GM19452 (cell line): ENCODE measurements at regions not wholly inside any gene's neighbourhood (a gene's known extent, or its start where the extent isn't known, plus 50 kb on each side); places are given as distances from the start of the nearest gene placed in this dataset.
"Not testable (repeated sequence)": the region's sequence is repeated elsewhere in the genome, so short reads cannot be mapped to it uniquely, and the experiment has no call there.

Source experiments
- ATAC-seq: cut with Tn5 transposase; IDR thresholded peaks from one replicate; pipeline ENCODE4 v1.9.1; 2021; ENCODE audit not compliant: unreplicated experiment

DNA sequence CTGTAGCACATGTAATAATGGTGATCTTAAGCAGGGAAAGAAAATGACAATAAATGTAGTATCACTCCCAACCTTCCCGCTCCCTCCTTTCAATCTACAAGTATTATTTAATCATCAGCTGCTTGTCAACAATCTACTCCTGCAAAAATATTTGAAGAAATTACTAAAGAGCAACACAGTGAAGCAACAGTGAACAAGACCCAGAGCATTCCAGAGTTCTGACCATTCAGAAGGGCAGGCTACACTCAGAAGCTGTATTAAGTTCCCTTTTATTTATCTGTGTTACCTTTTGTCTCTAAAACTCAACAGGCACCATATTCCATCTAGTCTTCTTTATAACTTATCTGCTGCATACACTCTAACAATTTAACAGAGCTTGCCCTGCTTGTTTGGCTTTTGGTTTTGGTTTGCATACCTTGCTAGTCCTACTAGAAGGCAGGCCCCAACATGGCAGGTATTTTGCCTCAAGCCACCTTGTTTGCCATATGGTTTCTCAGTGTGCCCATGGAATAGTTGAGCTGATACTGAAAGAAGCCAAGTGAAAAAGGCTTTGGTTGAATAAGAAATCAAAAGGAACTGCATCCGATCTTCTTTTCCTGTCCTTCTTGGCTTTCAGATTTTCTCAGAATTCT, 253.9 kb downstream of the CEMIP2 start:
- ATAC-seq: no peak

DNA sequence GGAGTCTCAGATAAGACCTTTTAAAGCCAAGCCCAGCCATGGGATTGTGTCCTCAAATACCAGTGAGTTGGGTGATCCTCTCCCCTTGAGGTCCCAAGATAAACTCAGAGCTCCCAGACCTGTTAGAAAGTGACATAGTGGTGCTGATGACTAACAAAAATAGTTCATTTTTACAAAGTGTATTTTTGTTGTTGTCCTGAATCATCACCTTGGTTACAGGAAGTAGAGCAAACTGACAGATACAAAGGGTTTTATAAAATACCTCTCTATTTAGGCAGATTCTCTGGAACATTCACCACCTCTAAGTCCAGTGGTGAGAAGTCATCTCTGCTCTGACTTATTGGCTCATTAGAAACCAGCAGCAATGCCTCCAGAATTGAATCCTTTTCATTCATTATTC, 259.3 kb downstream of the CEMIP2 start:
- no peak for ATAC-seq

DNA sequence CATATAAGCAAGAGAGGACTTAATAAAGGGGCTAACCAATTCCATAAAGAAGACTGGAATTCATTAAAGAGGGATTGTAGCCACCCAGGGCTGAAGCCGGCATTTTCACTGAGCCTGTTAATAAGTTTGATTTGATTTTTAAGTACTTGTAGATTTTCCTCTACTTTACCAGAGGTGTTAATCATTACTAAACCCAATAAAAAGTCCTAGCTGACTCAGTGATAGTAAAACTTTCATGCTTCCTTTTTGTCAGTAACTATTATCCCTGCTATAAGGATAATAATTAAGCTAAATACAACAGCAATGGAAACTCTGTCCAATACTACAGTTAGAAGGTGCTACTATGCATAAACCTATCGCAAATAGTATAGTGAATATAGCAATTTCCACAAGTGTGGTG, 260.2 kb downstream of the CEMIP2 start:
- ATAC-seq: not testable (repeated sequence)

DNA sequence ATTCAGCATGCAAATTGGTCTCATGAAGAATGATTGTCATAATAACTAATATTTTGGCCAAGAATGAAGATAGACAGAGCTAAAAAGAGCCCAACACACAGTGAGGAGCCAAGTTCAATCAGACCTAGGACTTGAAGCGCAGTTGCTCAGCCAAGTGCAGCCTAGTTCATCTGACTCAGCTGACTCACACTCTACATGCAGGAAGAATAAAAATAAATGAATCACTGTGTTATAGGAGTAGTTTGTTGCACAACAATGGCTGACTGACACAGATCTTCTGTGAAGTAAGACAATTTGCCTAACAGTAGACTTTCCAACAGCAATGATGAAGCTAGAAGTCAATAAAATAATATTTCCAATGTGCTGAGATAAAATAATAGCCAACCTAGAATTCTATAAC, 261.5 kb downstream of the CEMIP2 start:
- no peak for ATAC-seq

DNA sequence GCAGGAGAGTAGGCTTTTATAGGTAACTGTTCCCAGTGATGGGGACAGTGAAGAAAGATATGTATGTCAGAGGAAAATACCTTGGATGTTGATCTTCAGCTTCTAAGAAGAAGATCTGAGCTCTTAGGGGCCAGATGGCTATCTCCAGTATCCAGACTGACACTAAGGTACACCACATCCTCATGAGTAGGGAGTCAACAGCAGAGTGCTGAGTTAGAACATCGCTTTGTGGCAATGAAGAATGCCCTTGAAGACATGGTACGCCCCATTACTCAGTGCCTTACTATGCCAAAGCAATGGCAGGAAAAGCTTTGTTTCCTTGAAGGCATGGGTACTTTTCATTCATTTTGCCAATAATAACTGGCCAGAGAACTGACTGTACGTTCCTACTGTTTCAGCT, 263.7 kb downstream of the CEMIP2 start:
- ATAC-seq: no peak

DNA sequence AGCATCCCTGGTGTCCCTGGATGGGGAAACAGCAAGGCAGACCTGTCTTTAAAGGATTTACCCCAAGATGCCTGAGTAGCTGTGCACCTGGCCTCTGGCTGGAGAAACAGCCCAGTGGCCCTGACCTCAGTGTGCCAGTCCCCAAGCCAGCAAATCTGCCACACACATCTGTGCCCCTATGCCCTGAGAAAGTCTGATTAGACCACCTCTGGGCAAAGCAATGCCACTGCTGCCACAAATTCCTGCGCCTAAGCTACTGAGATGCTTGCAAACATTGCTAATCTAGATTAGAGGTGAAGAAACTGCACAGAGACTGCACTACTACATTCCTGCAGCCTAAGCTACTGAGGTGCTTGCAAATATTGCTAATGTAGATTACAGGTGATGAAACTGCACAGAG, 269.6 kb downstream of the CEMIP2 start:
- no peak for ATAC-seq

DNA sequence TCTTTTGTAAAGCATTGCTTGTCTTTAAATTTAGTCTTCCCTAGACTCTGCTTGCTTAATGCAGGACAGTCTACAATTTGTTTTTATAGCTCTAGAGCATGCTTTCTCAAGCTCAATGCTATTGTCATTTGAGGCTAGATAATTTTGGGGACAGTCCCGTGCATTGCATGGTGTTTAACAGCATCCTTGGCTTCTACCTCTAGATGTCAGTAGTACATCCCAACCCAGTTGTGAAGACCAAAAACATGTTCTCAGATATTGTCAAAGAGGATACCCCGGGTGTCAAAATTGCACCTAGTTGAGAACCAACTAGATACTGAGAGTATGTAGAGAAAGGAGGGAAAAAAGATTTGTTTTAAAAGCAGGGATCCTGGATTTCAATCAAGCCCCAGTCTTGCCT, 277.5 kb downstream of the CEMIP2 start:
- peak; percentile 61 for ATAC-seq

DNA sequence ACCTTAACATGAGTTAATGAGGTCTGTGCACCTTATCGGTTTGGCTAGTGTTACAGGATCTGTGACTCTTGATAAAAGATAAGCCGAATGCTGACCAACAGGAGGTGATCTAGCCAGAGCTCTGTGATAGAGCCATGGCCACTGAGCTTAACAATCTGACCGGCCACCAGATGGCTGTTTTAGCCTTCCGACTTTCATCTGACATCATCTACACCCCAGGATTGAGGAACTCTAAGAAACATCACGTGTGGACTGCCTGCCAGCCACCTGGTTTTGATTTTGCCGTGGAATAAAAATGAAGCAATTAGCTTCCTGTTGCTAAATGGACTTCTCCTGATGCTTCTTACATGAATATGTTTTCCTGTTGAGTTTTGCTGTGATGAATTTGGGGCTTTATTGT, 281.3 kb downstream of the CEMIP2 start:
- ATAC-seq: no peak

DNA sequence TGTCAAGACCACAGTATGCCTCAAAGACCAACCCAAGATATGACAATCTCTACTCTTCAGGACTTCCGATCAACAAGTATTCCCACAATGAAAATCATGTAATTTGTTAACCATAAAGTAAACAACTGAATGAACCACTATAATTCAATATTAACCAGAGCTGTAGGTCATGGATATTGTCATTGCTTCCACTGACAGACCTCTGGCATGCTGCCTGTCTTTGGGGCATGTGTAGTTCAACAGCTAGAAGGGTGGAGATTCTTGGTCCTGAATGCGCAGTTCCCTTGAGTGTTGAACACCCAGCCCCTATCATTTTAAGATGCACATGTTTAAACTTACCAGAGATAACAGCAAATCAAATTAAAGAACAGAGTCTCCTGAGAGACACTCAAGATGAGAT, 283.0 kb downstream of the CEMIP2 start:
- ATAC-seq: no peak

DNA sequence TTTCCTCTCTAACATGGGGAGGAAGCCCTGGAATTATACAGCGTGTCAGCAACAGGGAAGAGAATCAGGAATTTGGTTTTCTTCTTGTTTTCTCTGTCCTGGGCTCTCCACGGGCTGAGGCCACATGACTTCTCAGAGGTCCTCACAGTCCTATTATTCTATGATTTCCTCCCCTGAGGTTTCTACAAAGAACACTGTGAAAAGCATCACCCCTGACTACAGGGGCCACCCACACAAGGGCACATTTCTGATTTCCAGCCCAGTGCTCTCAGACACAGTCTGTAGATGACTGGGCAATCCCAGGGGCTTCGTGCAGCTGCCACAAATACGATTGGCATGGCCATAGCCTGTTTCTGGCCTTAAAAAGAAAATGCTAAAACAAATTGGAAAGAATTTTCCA, 284.9 kb downstream of the CEMIP2 start:
- ATAC-seq: no peak

DNA sequence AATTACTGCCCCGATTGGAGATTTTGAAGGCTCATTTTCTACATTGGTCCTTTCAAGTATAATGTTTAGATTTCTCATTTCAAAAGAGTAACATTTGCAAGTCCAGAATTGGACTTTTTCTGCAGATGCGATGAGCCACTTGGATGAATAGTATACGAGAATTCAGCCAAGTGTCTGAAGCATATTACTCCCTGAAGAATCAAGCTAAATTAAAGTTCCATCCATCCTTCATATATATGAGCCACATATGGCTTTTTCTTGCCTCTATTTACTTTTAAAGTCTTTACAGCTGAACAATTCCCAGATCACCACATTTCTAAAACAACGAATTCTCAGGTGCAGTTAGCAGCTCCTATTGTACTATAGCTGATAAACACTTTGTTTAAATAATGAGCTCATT, 288.7 kb downstream of the CEMIP2 start:
- ATAC-seq: no peak

DNA sequence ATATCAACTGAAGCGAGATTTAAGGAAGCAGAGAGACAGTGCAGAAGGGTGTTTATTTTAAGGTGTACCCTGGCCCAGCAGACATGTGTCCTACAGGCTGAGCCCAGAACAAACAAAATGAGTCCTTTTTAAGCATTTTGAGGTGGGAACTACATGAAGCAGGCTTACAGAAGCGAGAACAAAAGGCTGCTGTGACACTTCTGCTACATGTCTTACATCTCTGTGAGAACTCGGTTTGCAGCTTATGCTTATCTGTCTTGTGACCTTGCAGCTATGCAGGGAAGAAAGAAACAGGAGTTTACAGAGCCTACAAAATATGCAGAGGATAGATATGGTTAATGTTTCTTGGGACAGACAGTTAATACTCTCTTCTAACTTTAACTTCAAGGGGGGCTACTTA, 295.9 kb downstream of the CEMIP2 start:
- no peak for ATAC-seq

DNA sequence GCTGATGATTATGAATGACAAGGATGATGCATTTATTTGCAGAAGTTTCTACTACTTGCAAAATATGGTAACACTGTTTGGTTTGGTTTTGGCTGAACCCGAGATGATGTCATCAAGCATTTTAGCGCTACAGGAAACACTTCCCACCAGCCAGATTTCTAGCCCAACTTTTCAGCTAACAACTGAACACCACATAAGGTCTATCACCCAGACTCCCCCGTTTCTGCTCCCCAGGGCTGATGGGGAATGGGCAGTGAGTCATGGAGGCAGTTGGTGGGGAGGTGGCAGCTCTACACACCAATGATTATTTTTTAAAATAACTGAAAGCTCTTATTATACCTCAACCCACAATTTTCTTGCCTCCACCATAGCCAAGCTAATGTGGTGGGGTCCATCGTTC, 302.9 kb downstream of the CEMIP2 start:
- no peak for ATAC-seq

DNA sequence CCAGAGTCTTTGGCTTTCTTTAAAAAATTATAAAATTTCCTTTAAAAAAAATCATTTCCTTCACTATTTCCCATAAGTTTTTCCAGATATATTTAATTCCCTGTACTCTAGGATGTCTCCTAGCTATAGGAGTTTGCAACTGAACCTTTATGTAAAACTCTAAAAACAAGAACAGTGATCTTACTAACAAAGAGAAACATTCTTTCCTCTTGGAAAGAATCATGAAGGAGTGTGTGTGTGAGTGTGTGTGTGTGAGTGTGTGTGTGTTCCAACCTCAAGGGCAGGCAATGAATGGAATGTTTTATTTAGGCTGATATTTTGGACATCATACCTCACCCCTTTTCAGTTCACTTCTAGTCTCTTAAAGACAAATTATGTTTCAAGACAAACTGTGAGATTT, 309.2 kb downstream of the CEMIP2 start:
- ATAC-seq: no peak

DNA sequence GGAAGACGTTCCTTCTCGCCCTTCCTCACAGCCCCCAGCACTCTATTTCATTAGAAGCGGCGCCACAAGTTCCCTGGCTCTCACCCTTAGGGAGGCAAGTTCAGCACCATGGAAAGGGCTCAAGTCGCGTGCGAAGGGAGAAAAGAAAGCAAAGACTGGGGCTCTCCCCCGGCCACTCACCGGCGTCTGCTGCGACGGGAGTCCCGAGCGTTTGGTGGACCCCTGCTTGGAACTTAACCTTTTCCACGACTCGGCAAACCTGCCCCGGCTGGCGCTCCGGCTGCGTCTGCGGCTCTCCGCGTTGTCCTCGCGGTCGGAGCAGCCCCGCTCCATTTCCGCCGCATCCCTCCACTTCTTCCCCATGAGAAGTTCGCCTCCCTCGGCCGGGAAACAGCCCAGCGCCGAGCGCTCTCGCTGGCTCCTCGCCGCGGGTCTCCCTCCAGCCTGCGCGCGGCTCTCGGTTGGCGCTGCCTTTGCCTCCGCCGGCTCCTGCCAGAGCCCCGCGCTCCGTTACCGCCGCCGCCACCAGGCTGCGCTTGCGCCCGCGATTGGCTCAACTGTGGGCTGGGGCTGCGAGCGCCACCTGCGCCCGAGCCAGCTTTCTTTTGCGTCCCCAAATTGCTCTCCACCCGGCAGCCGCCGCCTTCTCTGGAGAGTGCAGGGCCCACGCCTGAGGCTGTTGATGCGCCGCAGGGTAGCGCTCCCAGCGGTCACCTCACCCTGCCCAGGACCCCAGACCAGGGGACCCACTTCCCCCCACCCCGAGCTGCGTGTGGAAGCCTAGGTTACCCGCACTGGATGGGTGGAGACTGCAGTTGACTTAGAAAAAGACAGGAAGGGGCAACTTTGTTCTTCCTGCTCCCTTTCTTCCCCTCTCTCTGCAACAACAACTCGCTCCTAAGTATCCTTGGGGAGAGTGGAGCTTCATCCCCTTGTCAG, 321.6 kb downstream of the CEMIP2 start:
- peak; percentile 82 for ATAC-seq

DNA sequence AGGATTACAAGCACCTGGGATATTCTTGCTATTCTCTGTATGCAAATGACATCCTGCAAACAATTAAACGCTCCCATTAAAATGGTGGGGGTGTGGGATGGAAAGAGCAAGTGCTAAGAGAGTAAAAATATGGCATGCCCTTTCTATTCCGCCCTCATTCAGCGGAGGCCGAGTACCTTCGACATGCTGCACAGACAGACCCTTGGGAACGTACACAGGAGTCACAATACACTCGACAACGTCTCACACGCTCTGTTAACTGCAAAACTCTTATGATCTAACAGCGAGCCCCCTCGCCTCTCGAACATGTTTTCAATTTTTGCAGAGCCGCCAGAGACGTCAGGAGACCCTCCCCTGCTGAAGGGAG, 322.2 kb downstream of the CEMIP2 start:
- no peak for ATAC-seq

DNA sequence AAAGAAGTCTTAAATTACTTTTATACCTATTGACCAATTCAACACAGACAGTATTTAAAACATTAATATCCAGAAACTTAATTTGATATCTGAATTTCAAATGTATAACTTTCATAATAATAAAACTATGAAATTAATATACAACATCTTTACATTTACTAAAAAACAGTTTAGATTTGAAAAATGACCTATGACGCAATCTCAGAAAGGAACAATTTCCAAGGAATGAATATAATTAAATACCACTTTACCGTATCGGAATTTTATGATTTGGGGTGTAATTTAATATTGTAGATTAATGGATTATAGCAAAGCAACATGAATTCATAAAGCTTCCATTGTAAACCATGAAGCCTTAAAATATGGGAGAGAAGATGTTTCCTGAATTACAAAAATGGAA, 321.5 kb upstream of the TRPM3 start:
- ATAC-seq: no peak

DNA sequence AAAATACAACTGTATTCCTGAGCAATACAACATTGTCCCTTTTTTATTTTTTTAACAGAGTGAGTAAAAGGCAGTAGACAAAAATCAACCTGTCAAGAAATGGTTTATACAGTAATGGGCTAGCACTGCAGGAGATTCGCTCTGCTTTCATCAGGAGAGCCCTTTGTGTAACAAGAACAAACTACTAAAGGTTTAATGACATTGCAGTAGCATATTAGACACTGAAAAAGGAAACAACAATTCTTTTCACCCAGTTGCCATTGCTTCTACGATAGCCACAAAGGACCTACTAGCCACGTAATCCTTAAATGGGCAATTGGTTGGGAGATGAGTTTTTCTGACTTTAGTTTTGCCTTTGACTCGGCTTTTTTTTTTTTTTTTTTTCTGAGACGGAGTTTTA, 319.8 kb upstream of the TRPM3 start:
- no peak for ATAC-seq

DNA sequence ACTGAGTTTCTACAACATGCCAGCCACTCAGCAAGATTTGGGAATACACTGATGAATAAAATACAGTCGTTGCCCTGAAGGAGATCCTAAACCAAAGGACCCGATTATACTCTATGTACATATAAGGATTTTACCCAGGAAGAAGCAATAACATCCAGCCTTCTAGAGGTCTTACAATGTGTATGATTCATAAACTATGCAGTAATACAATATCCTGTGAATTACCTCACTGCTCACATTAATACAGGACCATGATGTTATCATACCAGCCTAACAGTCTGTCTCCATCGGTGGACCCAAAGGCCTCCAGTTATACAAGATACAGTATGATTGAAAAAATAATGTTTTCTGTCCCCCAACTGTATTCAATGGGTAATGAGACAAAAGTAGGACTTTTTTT, 310.5 kb upstream of the TRPM3 start:
- ATAC-seq: no peak

DNA sequence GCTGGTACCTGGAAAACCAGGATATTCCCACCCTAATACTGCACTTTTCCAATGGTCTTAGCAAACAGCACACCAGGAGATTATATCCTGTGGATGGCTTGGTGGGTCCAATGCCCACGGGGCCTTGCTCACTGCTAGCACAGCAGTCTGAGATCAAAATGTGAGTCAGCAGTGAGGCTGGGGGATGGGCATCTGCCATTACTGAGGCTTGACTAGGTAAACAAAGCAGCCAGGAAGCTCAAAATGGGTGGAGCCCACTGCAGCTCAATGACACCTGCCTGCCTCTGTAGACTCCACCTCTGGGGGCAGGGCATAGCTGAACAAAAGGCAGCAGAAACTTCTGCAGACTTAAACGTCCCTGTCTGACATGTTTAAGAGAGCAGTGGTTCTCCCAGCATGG, 285.9 kb upstream of the TRPM3 start:
- ATAC-seq: not testable (repeated sequence)

DNA sequence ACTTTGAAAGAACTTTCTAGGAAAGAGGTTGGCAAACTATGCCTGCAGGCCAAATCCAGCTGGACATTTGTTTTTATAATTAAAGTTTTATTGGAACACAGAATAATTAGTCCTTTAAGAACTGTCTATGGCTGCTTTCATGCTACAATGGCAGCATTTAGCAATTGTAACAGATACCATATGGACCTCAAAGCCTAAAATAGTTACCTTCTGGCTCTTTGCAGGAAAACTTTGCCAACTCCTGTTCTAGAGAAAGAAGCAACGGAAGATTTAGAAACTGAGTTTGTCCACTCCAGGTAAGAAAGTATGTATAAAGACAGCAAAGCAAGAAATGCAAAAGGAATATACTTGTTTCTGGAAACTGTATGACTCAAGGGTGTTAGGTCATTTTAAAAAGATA, 281.7 kb upstream of the TRPM3 start:
- no peak for ATAC-seq

DNA sequence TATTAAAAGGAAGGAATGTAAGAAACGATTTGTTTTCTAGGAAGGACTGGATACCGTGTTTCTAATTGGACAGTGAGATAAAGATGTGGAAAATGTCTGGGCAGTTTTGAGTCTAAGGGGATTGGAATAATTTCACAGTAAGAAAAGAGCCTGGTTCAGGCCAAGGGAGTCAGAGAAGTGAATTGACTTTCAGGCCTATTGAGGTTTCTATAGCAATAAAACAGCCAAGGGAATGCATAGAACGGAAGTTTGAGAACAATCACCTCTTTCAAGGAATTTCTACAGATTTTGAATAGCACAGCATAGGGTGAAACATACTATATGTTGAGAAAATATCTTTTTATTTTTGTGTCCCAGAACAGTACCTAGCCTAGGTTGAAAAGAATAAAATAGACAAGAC, 271.6 kb upstream of the TRPM3 start:
- no peak for ATAC-seq

DNA sequence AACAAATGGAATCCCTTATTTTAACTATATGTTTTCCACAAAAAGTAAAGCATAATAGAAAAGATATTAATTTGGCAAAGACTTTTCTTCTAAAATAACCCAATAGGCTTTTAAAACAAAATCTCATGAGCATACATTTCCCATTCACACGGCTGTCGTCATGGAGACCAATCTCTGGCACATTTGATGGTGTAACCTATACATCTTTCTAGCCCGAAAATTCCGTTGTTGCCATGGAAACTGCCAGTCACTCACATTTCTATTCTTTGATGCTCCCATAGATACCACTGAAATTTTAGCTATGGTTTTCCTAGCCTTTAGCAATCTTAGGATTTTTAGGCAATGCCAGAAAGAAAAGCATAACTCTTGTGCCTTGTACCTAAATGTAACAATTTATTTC, 262.9 kb upstream of the TRPM3 start:
- ATAC-seq: no peak
